ENCODE measurements at regions not wholly inside any gene's neighbourhood (a gene's known extent, or its start where the extent isn't known, plus 50 kb on each side); places are given as distances from the start of the nearest gene placed in this dataset.

GRCh38 chr2:18795906-18796305 lies 206.5 kb upstream of the NT5C1B start:
- TF ChIP-seq POLR2A (IDR thresholded peaks at IDR 0.05) (no peak), CTCF (IDR thresholded peaks at IDR 0.05) (no peak)

Data from upper lobe of left lung (tissue), 4 donors.